ENCODE measurements at regions not wholly inside any gene's neighbourhood (a gene's known extent, or its start where the extent isn't known, plus 50 kb on each side); places are given as distances from the start of the nearest gene placed in this dataset.

- H3K4me1 ChIP-seq = no peaks in the 10 kb centered on the region
- H3K4me3 ChIP-seq (ENCODE audit: low read depth, low read length) = no peak overlapping the region
- DNase-seq = no peak
- no peak for TF ChIP-seq CTCF (IDR thresholded peaks at IDR 0.05; ENCODE audit: low read depth, low read length)
- no peaks in the 10 kb centered on the region for H3K36me3 ChIP-seq
- no peaks in the 10 kb centered on the region for H3K9me3 ChIP-seq
- peaks cover 44% of the 10 kb centered on the region for H3K27me3 ChIP-seq
Measured at GRCh38 chr15:98416222-98416855, 232.0 kb upstream of the IGF1R start.

- H3K27me3 ChIP-seq = peaks cover 51% of the 10 kb centered on the region
Measured at GRCh38 chr15:98417346-98417745, 231.0 kb upstream of the IGF1R start.

GRCh38 chr15:98418122-98418521 lies 230.2 kb upstream of the IGF1R start:
- no peak for TF ChIP-seq CTCF (IDR thresholded peaks at IDR 0.05; ENCODE audit: low read depth, low read length)
- peaks cover 55% of the 10 kb centered on the region for H3K27me3 ChIP-seq
- DNase-seq = no peak
- H3K36me3 ChIP-seq = no peaks in the 10 kb centered on the region
- no peaks in the 10 kb centered on the region for H3K9me3 ChIP-seq
- no peaks in the 10 kb centered on the region for H3K4me1 ChIP-seq
- no peak overlapping the region for H3K4me3 ChIP-seq (ENCODE audit: low read depth, low read length)

More at GRCh38 chr15:98417346-98417745, 231.0 kb upstream of the IGF1R start:
- Histone ChIP-seq H3K4me1 (no peaks in the 10 kb centered on the region), H3K4me3 (ENCODE audit: low read depth, low read length) (no peak overlapping the region), H3K36me3 (no peaks in the 10 kb centered on the region), H3K9me3 (no peaks in the 10 kb centered on the region)
- no peak for DNase-seq
- TF ChIP-seq CTCF (IDR thresholded peaks at IDR 0.05; ENCODE audit: low read depth, low read length) = no peak

- H3K27me3 ChIP-seq = peaks cover 59% of the 10 kb centered on the region
- no peaks in the 10 kb centered on the region for H3K36me3 ChIP-seq
- H3K4me1 ChIP-seq = no peaks in the 10 kb centered on the region
- no peak for TF ChIP-seq CTCF (IDR thresholded peaks at IDR 0.05; ENCODE audit: low read depth, low read length)
- H3K4me3 ChIP-seq (ENCODE audit: low read depth, low read length) = no peak overlapping the region
- DNase-seq = no peak
- H3K9me3 ChIP-seq = no peaks in the 10 kb centered on the region
Measured at GRCh38 chr15:98419173-98419780, 229.1 kb upstream of the IGF1R start.

GRCh38 chr15:98420837-98421236 lies 227.5 kb upstream of the IGF1R start:
- Histone ChIP-seq H3K36me3 (no peaks in the 10 kb centered on the region), H3K9me3 (no peaks in the 10 kb centered on the region), H3K27me3 (peaks cover 73% of the 10 kb centered on the region), H3K4me3 (ENCODE audit: low read depth, low read length) (no peak overlapping the region), H3K4me1 (no peaks in the 10 kb centered on the region)
- DNase-seq = no peak
- no peak for TF ChIP-seq CTCF (IDR thresholded peaks at IDR 0.05; ENCODE audit: low read depth, low read length)

- Histone ChIP-seq H3K4me3 (ENCODE audit: low read depth, low read length) (peak overlapping the region; percentile 24; the same call in 1 of the 2 replicates), H3K36me3 (no peaks in the 10 kb centered on the region), H3K4me1 (no peaks in the 10 kb centered on the region), H3K27me3 (peaks cover 80% of the 10 kb centered on the region), H3K9me3 (no peaks in the 10 kb centered on the region)
- peak; percentile 88 for TF ChIP-seq CTCF (IDR thresholded peaks at IDR 0.05; ENCODE audit: low read depth, low read length)
- DNase-seq = peak; percentile 78
Measured at GRCh38 chr15:98421419-98422129, 226.8 kb upstream of the IGF1R start.

Measured in BE2C (cell line).